Glomerular visceral epithelial cell (primary cell): ENCODE measurements at regions not wholly inside any gene's neighbourhood (a gene's known extent, or its start where the extent isn't known, plus 50 kb on each side); places are given as distances from the start of the nearest gene placed in this dataset.

ENCODE experiments used
- DNase-seq: peaks from one replicate; pipeline ENCODE4 v3.0.0-alpha.2; 2016; ENCODE audit errors: extremely low spot score

DNA sequence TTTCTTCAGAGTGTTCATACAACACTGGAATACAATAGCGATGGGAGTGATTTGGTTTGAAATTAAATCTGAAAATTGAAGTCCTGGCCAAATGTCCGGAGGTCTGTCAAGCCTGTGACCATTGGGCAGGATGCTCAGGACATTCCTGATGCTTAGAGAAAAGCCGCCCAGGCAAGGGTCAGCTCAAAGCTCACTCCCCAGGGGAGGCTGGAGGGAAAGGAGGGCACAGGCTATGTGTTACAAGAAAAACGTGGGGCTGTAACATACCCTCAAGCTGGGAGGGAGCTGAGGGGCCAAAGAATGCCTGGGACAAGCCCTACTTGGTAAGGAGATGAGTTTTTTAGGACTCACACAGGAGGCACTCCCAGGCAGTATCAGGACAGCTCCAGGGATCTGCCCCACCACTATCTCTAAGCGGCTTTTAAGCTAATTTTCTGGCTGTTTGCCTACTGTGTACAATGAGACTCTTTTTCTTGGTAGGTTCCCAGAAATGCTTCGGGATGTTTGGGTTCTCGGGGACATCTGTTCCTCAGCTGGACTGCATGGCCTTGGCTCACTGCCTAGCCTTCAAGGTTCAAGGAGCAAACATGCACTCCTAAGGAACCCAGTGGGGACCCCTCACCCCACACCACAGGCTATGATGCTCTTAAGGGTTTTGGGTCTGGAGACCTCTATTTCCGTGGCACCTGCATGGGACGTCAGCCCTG, 500.1 kb downstream of the BRD1 start:
- DNase-seq, result no peak

DNA sequence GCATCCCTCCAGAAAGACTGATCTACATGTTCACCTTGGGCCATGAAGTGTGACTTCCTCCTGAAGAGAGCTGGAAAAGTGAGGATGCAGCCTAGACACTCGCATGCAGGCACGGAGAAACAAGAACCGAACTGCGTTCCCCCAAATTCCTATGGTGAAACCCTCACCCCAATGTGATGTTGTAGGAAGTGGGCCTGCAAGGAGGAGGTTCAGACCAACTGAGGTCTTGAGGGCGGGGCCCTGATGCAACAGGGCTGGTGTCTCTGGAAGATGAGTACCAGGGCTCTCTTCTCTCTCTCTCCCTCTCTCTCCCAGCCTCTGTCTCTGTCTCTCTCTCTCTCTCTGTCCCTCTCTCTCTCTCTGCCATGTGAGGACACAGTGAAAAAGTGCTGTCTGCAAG, 501.1 kb downstream of the BRD1 start:
- no peak for DNase-seq

- no peak for DNase-seq
These were observed 501.9 kb downstream of the BRD1 start for GRCh38 chr22:49325531-49326395.

DNA sequence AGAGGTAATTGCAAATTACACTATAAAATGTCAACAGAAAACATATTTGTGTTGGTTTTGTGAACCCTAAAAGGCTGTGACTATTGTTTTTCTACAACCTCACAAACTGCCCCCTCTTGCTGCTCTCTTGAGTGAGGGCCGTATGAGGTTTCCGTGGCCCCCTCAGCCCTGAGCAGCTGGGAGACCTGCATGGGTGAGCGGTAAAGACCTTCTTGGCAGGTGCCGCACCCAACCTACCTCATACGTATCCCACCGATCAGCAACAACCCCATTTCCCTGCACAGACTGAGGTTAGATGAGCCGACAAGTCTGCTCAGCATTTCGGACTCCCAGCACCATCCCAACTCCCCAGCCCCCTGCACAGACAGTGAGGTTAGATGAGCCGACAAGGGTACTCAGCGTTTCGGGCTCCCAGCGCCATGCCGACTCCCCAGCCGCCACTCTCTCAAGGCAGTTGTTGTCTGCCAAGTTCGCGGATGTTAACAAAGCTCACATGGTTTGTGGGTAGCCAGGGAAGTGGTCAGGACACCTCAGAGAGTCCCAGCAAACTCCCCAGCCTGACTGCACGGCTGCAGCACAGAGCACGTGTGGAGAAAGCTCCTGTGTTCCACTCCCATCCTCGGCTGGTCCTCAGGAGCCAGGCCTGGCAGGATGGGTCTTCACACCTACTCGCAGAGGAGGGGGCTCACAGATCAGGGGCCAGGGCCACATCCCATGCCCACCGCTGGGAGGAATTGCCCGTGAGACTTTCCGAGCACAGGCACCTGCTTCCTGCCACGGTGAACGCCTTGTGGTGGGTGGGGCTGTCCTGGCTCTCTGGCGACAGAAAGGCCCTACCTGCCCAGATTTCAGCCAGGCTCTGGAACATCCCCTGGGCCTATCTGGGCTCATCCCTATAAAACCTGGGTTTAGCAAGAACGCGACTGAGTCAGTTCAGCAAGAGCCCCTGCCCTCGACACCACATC, 502.9 kb downstream of the BRD1 start:
- DNase-seq, result no peak

DNA sequence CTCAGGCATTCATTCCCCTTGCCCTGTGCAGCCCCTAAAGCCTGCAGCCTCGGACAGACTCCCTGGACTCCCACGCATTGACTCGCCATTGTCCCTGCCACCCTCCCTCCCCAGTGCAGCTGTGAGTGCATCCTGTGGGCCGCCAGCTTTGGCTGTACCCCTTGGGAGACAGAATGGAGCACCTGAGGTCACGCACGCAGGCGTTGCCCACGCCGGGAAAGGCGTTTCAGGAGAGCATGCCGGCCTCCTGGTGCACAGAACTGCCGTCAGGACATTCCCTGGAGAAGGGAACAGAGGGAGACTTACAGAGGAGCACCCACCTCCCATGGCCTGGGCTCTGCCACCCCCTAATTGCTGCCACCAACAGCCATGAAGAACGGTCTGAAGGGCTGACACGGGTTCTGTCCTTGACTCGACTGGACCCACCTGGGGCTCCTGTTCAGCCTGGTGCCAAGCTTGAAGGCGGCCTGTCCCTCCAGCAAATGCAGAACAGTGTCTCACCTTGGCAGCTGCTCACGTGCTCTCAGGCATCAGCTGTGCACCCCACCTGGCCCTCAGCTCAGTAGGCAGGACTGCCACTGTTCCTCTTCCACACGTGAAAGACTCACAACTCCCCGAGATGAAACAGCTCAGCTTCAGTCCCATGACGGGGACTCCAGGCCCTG, 503.8 kb downstream of the BRD1 start:
- no peak for DNase-seq

DNA sequence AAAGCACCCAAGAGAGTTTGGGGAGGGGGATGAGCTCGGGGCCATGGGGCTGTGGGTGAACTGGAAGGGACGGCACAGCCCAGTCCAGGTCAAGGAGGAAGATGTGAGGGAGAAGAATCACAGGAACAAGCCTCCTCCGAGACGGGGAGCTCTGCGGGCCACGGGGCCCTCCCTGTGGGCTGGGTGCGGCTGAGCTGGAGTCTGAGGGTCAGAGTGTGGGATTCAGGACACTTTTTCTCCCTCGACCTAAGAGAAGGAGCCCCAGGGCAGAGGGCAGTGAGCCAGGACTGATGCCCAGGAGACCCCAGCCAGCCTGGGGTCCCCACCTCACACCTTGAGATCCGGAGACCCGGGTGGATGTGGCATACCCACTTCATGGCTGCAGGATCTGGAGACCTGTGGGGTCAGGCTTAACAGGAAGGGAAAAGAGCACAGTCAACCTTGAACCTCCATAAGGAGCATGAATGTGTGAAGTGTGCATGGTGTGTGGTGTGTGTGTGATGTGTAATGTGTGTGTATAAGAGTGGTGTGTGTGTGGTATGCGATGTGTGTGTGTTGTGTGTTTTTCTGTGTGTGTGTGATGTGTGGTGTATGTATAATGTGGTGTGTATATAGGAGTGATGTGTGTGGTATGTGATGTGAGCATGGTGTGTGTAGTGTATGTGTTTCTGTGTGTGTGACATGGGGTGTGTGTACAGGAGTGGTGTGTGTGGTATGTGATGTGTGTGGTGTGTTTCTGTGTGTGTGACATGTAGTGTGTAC, 504.6 kb downstream of the BRD1 start:
- DNase-seq, result no peak

- DNase-seq, result no peak
These were observed 505.4 kb downstream of the BRD1 start for GRCh38 chr22:49322231-49322630.

GRCh38 chr22:49321477-49322055, 506.1 kb downstream of the BRD1 start:
- DNase-seq, result no peak

GRCh38 chr22:49320714-49321476, 506.8 kb downstream of the BRD1 start:
- no peak for DNase-seq

- DNase-seq, result no peak
These were observed 510.3 kb downstream of the BRD1 start for GRCh38 chr22:49317369-49317768.

- no peak for DNase-seq
These were observed 515.1 kb downstream of the BRD1 start for GRCh38 chr22:49312601-49313000.

GRCh38 chr22:49310354-49310753, 517.3 kb downstream of the BRD1 start:
- no peak for DNase-seq

DNA sequence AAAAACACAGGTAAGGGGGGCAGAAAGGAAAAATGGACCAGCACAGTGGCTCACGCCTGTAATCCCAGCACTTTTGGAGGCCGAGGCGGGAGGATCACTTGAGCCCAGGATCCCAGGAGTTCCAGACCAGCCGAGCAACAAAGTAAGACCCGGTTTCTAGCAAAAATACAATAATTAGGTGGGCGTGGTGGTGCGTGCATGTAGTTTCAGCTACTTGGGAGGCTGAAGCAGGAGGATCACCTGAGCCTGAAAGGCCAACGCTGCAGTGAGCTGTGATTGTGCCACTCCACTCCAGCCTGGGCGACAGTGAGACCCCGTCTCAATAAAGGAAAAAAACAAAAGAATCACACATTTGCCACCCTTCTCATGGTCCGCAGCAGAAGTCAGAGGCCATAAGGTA, 519.4 kb downstream of the BRD1 start:
- no peak for DNase-seq

- DNase-seq, result no peak
These were observed 519.8 kb downstream of the BRD1 start for GRCh38 chr22:49307870-49308269.

DNA sequence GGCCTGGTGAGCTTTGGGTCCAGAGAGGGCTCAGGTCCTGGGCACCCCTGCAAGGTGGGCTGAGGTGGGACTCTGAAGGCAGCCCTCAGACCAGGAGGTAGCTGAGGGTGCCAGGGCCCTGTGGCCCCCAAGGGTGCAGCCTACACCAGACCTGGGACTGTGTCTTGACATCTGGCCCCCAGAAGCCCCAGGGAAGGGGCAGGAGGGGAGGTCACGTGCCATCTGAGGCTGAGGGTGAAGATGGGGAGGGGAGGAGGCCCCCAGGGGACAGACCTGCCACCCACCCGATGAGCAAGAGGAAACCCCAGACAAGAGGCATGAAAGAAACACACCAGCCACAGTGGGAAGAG, 520.2 kb downstream of the BRD1 start:
- DNase-seq, result no peak

GRCh38 chr22:49306632-49307480, 520.8 kb downstream of the BRD1 start:
- no peak for DNase-seq

GRCh38 chr22:49305966-49306631, 521.6 kb downstream of the BRD1 start:
- no peak for DNase-seq
